ENCODE measurements at regions not wholly inside any gene's neighbourhood (a gene's known extent, or its start where the extent isn't known, plus 50 kb on each side); places are given as distances from the start of the nearest gene placed in this dataset.

- TF ChIP-seq CTCF (IDR thresholded peaks at IDR 0.05) = no peak
- Histone ChIP-seq H3K4me1 (no peaks in the 10 kb centered on the region), H3K27me3 (peaks cover 0 to 2% of the 10 kb centered on the region in 2 donors), H3K27ac (no peak overlapping the region), H3K36me3 (no peaks in the 10 kb centered on the region), H3K4me3 (no peak overlapping the region), H3K9me3 (peaks cover 0 to 4% of the 10 kb centered on the region in 2 donors)
- no peak for DNase-seq (ENCODE audit: low spot score)
These were observed 842.8 kb upstream of the DIAPH2 start for GRCh38 chrX:95841863-95842262.

- Histone ChIP-seq H3K27ac (no peak overlapping the region), H3K4me3 (no peak overlapping the region), H3K36me3 (no peaks in the 10 kb centered on the region), H3K9me3 (peaks cover 0 to 20% of the 10 kb centered on the region in 2 donors), H3K4me1 (no peaks in the 10 kb centered on the region), H3K27me3 (no peaks in the 10 kb centered on the region)
- DNase-seq (ENCODE audit: low spot score) = no peak
- TF ChIP-seq CTCF (IDR thresholded peaks at IDR 0.05) = no peak
These were observed 824.5 kb upstream of the DIAPH2 start for GRCh38 chrX:95860127-95860526.

GRCh38 chrX:95875661-95876060 lies 809.0 kb upstream of the DIAPH2 start:
- no peak for DNase-seq (ENCODE audit: low spot score)
- no peak overlapping the region for H3K4me3 ChIP-seq
- H3K4me1 ChIP-seq = no peaks in the 10 kb centered on the region
- no peak overlapping the region for H3K27ac ChIP-seq
- H3K36me3 ChIP-seq = no peaks in the 10 kb centered on the region
- no peaks in the 10 kb centered on the region for H3K9me3 ChIP-seq
- no peaks in the 10 kb centered on the region for H3K27me3 ChIP-seq
- TF ChIP-seq CTCF (IDR thresholded peaks at IDR 0.05) = no peak

- no peaks in the 10 kb centered on the region for H3K36me3 ChIP-seq
- H3K4me1 ChIP-seq = no peaks in the 10 kb centered on the region
- TF ChIP-seq CTCF (IDR thresholded peaks at IDR 0.05) = no peak
- H3K27me3 ChIP-seq = no peaks in the 10 kb centered on the region
- no peak overlapping the region for H3K4me3 ChIP-seq
- H3K9me3 ChIP-seq = no peaks in the 10 kb centered on the region
- no peak for DNase-seq (ENCODE audit: low spot score)
- H3K27ac ChIP-seq = no peak overlapping the region
These were observed 805.8 kb upstream of the DIAPH2 start for GRCh38 chrX:95878874-95879273.

GRCh38 chrX:95884186-95884585 lies 800.5 kb upstream of the DIAPH2 start:
- Histone ChIP-seq H3K4me3 (no peak overlapping the region), H3K27ac (no peak overlapping the region), H3K9me3 (no peaks in the 10 kb centered on the region), H3K36me3 (no peaks in the 10 kb centered on the region), H3K27me3 (no peaks in the 10 kb centered on the region), H3K4me1 (no peaks in the 10 kb centered on the region)
- no peak for TF ChIP-seq CTCF (IDR thresholded peaks at IDR 0.05)
- DNase-seq (ENCODE audit: low spot score) = no peak

- no peak overlapping the region for H3K4me3 ChIP-seq
- no peaks in the 10 kb centered on the region for H3K36me3 ChIP-seq
- no peak for DNase-seq (ENCODE audit: low spot score)
- H3K27ac ChIP-seq = no peak overlapping the region
- TF ChIP-seq CTCF (IDR thresholded peaks at IDR 0.05) = no peak
- H3K4me1 ChIP-seq = no peaks in the 10 kb centered on the region
- no peaks in the 10 kb centered on the region for H3K9me3 ChIP-seq
- no peaks in the 10 kb centered on the region for H3K27me3 ChIP-seq
These were observed 799.6 kb upstream of the DIAPH2 start for GRCh38 chrX:95885074-95885473.

Measured in right atrium auricular region (tissue), 2 donors.